Keratinocyte (primary cell): ENCODE measurements at regions not wholly inside any gene's neighbourhood (a gene's known extent, or its start where the extent isn't known, plus 50 kb on each side); places are given as distances from the start of the nearest gene placed in this dataset.

Source experiments
- CTCF ChIP-seq, 3 experiments: IDR thresholded peaks in 1 of 3; conservative IDR thresholded peaks in 1 of 3; optimal IDR thresholded peaks in 1 of 3; 2 replicates in 2 of 3; 3 replicates in 1 of 3; pipeline versions ENCODE3 to v1.5.1; 2011; ENCODE audit warnings: low read length in 3 of 3, mild to moderate bottlenecking in 3 of 3, moderate library complexity in 2 of 3, control low read depth in 1 of 3, inconsistent platforms in 1 of 3; ENCODE audit not compliant: insufficient read depth in 2 of 3; ENCODE audit errors: extremely low read depth in 1 of 3
- EZH2 ChIP-seq: IDR thresholded peaks from one replicate; pipeline ENCODE4 v1.6.1; 2012; ENCODE audit warnings: inconsistent platforms, mild to moderate bottlenecking, low read length, moderate library complexity

DNA sequence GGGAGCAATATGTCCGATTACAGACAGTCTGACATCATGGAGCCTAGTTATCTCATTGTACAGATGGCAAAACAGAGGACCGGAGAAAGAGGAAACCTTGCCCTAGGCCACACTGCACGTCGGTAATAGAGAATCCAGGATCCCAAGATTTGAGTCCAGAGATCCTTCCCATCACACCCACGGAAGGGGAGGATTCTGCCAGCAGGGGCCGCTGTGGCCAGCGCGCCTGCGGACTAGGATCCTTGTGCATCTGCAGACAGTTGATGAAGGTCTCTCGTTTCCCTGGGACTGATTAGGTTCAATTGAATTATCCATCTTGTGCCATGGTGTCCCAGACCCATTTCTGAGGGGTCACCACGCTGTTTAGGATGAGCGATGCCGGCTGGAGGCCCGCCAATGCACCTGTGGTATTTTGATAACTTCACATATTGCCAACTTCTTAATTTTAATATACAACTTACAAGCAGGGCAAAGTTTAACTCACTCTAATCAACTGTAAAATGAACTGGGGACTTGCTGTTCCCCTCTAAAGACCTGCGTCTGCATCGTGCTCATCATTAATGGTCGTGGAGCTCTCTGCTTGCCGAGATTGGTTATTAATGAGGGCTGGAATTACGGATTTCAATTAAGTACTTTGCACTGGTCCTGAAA lies 592.7 kb upstream of the BRINP1 start:
- TF ChIP-seq CTCF (optimal IDR thresholded peaks at IDR 0.05 in 1 of 3, IDR thresholded peaks at IDR 0.05 in 1 of 3, conservative IDR thresholded peaks at IDR 0.05 in 1 of 3; ENCODE audit: extremely low read depth in 1 of 3, insufficient read depth in 2 of 3, low read length in 3 of 3) (peak; percentile 63 to 86 (median 65)), EZH2 (no peak)
